K562 (cell line): ENCODE measurements at regions not wholly inside any gene's neighbourhood (a gene's known extent, or its start where the extent isn't known, plus 50 kb on each side); places are given as distances from the start of the nearest gene placed in this dataset.

Experiments used
- ATAC-seq: fragments of 200-7000 bp; cut with Tn5 transposase; 3 replicates; pipeline ENCODE4 v1.9.1; 2020; ENCODE audit warnings: moderate library complexity
- BruUV-seq: library from RNA; stranded (reverse); fragments of 400-500 nt; replicated peaks from 2 replicates; lab custom pipeline; 2021; lab: Mats Ljungman, UMichigan
- CTCF ChIA-PET: fragments of 300-600 bp; formaldehyde crosslinking; extraction: SDS; loops from one replicate; lab custom pipeline; 2021; ENCODE audit warnings: low intra/inter-chr PET ratio; lab: Yijun Ruan, JAX
- POLR2A ChIA-PET: fragments of 300-600, 350-650 bp; sonication (Branson Sonifier 250); formaldehyde crosslinking; extraction: SDS; loops from one replicate; lab custom pipeline; 2021; ENCODE audit warnings: antibody characterized with exemption, inconsistent platforms; lab: Yijun Ruan, JAX
- DNase-seq, 4 experiments: peaks; one replicate each; pipeline versions ENCODE4 v3.0.0 to v3.0.0-alpha.2; 2011 to 2018; ENCODE audit warnings: low spot score in 3 of 4, mixed read lengths in 3 of 4; ENCODE audit errors: extremely low read depth in 1 of 4
- FAIRE-seq: peaks from 2 replicates; lab custom pipeline; 2011; peaks lifted over from hg19 to GRCh38; lab: Jason Lieb, UNC
- H2AFZ ChIP-seq: 2 replicates; pipeline ENCODE4 v1.6.0; 2011; ENCODE audit warnings: low read depth, low read length, control low read depth, inconsistent platforms
- H3K27ac ChIP-seq: fragments of 200-600 bp; 3 replicates; pipeline ENCODE4 v1.8.0; 2011; ENCODE audit warnings: low read depth, mild to moderate bottlenecking, control low read depth, inconsistent platforms, low read length, moderate library complexity, mixed read lengths; ENCODE audit errors: extremely low read depth
- H3K27me3 ChIP-seq, 2 experiments: fragments of 300-600 bp in 1 of 2; 2 replicates in 1 of 2; 3 replicates in 1 of 2; pipeline versions ENCODE4 v1.6.0 to v1.8.0; 2011; ENCODE audit warnings: inconsistent platforms in 2 of 2, low read length in 2 of 2, mild to moderate bottlenecking in 1 of 2, mixed read lengths in 1 of 2, moderate library complexity in 1 of 2; ENCODE audit not compliant: control insufficient read depth in 2 of 2, insufficient read depth in 2 of 2
- H3K36me3 ChIP-seq: fragments of 300-600 bp; 3 replicates; pipeline ENCODE4 v1.8.0; 2011; ENCODE audit warnings: mild to moderate bottlenecking, low read length, inconsistent platforms; ENCODE audit not compliant: control insufficient read depth, insufficient read depth
- H3K4me1 ChIP-seq, 2 experiments: fragments of 200-600 bp in 1 of 2; replicated peaks in 1 of 2; 2 replicates in 1 of 2; 3 replicates in 1 of 2; pipeline versions ENCODE4 v1.5.1 to v1.8.0; 2011; ENCODE audit warnings: inconsistent platforms in 2 of 2, low read length in 2 of 2, mild to moderate bottlenecking in 1 of 2, mixed read lengths in 1 of 2, moderate library complexity in 1 of 2; ENCODE audit not compliant: control insufficient read depth in 2 of 2, insufficient read depth in 2 of 2
- H3K4me2 ChIP-seq: 2 replicates; pipeline ENCODE4 v1.6.1; 2011; ENCODE audit warnings: low read length, control low read depth, inconsistent platforms, mixed read lengths; ENCODE audit not compliant: insufficient read depth
- H3K4me3 ChIP-seq: fragments of 200-600 bp; sonication (generic), shearing (Covaris generic); 2 replicates; pipeline ENCODE4 v1.5.1; 2016; ENCODE audit warnings: control low read depth, inconsistent platforms
- H3K79me2 ChIP-seq: fragments of 200-600 bp; 3 replicates; pipeline ENCODE4 v1.8.0; 2011; ENCODE audit warnings: low read length, inconsistent platforms; ENCODE audit not compliant: control insufficient read depth, insufficient read depth
- H3K9ac ChIP-seq, 2 experiments: 2 replicates each; pipeline versions ENCODE4 v1.6.0 to v1.6.1; 2011; ENCODE audit warnings: low read depth in 2 of 2, low read length in 2 of 2, control low read depth in 1 of 2, inconsistent platforms in 1 of 2, mild to moderate bottlenecking in 1 of 2, mixed read lengths in 1 of 2; ENCODE audit not compliant: insufficient read depth in 1 of 2
- H3K9me1 ChIP-seq: one replicate; pipeline ENCODE4 v1.6.0; 2011; ENCODE audit warnings: inconsistent platforms, mild to moderate bottlenecking, low read length, moderate library complexity; ENCODE audit not compliant: control insufficient read depth, insufficient read depth
- H3K9me3 ChIP-seq: replicated peaks from 2 replicates; pipeline ENCODE4 v1.5.1; 2011; ENCODE audit warnings: low read depth, low read length, inconsistent platforms; ENCODE audit not compliant: control insufficient read depth, insufficient read depth
- H4K20me1 ChIP-seq: replicated peaks from 2 replicates; pipeline ENCODE4 v1.6.1; 2011; ENCODE audit warnings: low read length, inconsistent platforms, mixed read lengths; ENCODE audit not compliant: control insufficient read depth, insufficient read depth
- ZFP30 ChIP-seq: fragments of 250-450 bp; sonication (Bioruptor Pico); IDR thresholded peaks from 2 replicates; pipeline ENCODE4 v1.8.0; 2022; ENCODE audit warnings: moderate library complexity, mild to moderate bottlenecking, inconsistent platforms, borderline replicate concordance
- ZNF740 ChIP-seq, 3 experiments: fragments of 200-800 bp in 1 of 3; sonication (Bioruptor generic) in 1 of 3; sonication (generic) in 1 of 3; formaldehyde crosslinking in 1 of 3; IDR thresholded peaks; 2 replicates each; pipeline versions ENCODE4 v1.6.1 to v1.8.0; 2016 to 2022; ENCODE audit warnings: mild to moderate bottlenecking in 2 of 3, missing compliant biosample characterization in 2 of 3, missing genetic modification characterization in 2 of 3, missing genetic modification reagents in 1 of 3
- WGBS: fragments of 100-300 bp; shearing (Covaris generic); methylation state at CpG from one replicate; pipeline ENCODE4 v1.1.6; 2016; ENCODE audit warnings: low coverage, mixed read lengths; ENCODE audit not compliant: insufficient coverage; ENCODE audit errors: missing lambda C conversion rate; 5-methylcytosine and 5-hydroxymethylcytosine counted together
- in situ Hi-C: fragments of 300-500 bp; cut with MboI; formaldehyde crosslinking; loops from 4 replicates; pipeline ENCODE4 v1.15.0; 2018; ENCODE audit warnings: inconsistent platforms, mixed read lengths
- intact Hi-C: fragments of 100-400 bp; cut with micrococcal nuclease; formaldehyde crosslinking; loops from 2 replicates; pipeline ENCODE4 v1.14.2; 2022

GRCh38 chr14:101331141-101331525, 230.2 kb upstream of the DIO3 start:
- no peak for DNase-seq
- H3K79me2 ChIP-seq: no peaks in the 10 kb centered on the region
- H3K9me1 ChIP-seq: no peaks in the 10 kb centered on the region
- no peak overlapping the region for H3K4me3 ChIP-seq
- ChIA-PET CTCF (no interaction called here), POLR2A (no interaction called here)
- H3K27me3 ChIP-seq: peaks cover 6 to 51% of the 10 kb centered on the region in 2 experiments
- H2AFZ ChIP-seq: no peak overlapping the region
- no peaks in the 10 kb centered on the region for H3K36me3 ChIP-seq
- no peak overlapping the region for H3K9ac ChIP-seq
- no peak for FAIRE-seq
- H3K27ac ChIP-seq: no peak overlapping the region
- WGBS: 3% methylated on average over 6 of the region's 10 CpGs
- in situ Hi-C loops: no loop called here
- TF ChIP-seq ZFP30 (CRISPR knock-in tag): no peak
- BruUV-seq: no TSS peak
- no peaks in the 10 kb centered on the region for H3K9me3 ChIP-seq
- intact Hi-C loops: no loop called here
- no peaks in the 10 kb centered on the region for H3K4me1 ChIP-seq
- H4K20me1 ChIP-seq: no peaks in the 10 kb centered on the region
- no peak overlapping the region for H3K4me2 ChIP-seq
- no peak for ATAC-seq

DNA sequence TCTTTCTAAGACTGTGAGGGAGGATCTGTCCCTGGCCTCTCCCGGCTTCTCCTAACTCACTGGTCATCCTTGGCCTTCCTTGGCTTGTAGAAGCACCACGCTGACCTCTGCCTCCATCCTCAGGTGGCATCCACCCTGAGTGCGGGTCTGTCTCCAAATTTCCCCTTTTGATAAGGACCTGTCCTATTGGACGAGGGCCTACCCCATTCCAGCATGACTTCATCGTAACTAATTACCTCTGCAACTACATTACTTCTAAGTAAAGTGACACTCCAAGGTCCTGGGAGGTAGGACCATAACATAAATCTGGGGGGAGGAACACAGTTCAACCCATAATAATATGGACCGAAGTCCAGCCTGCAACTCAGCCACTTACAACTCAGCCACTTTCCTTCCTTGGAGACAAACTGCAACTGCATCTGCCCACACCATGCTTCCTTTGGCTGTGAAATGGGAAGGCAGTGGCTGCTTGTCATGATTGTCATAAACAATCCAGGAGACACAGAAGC, 229.6 kb upstream of the DIO3 start:
- ATAC-seq (no peak), DNase-seq (no peak), FAIRE-seq (no peak)
- H3K9me3 ChIP-seq: no peaks in the 10 kb centered on the region
- H3K4me1 ChIP-seq: no peaks in the 10 kb centered on the region
- ChIA-PET CTCF (no interaction called here), POLR2A (no interaction called here)
- no peaks in the 10 kb centered on the region for H4K20me1 ChIP-seq
- no peaks in the 10 kb centered on the region for H3K79me2 ChIP-seq
- no peaks in the 10 kb centered on the region for H3K9me1 ChIP-seq
- intact Hi-C loops: no loop called here
- H3K9ac ChIP-seq: no peak overlapping the region
- WGBS: 2% methylated on average over 5 of the region's 6 CpGs
- H3K4me2 ChIP-seq: no peak overlapping the region
- BruUV-seq: no TSS peak
- no peaks in the 10 kb centered on the region for H3K36me3 ChIP-seq
- H2AFZ ChIP-seq: no peak overlapping the region
- H3K27ac ChIP-seq: no peak overlapping the region
- no peak overlapping the region for H3K4me3 ChIP-seq
- peaks cover 6 to 53% of the 10 kb centered on the region in 2 experiments for H3K27me3 ChIP-seq
- in situ Hi-C loops: no loop called here
- TF ChIP-seq ZNF740 (CRISPR knock-in tag; IDR thresholded peaks at IDR 0.05) (no peak), ZNF740 (tag; IDR thresholded peaks at IDR 0.05) (no peak)
